Ovary (tissue), 1 donor: ENCODE measurements at regions not wholly inside any gene's neighbourhood (a gene's known extent, or its start where the extent isn't known, plus 50 kb on each side); places are given as distances from the start of the nearest gene placed in this dataset.
"Not testable (repeated sequence)": the region's sequence is repeated elsewhere in the genome, so short reads cannot be mapped to it uniquely, and the experiment has no call there.

ENCODE experiments used
- EP300 ChIP-seq: sonication (generic); formaldehyde crosslinking; IDR thresholded peaks from one replicate; pipeline ENCODE4 v1.6.1; 2017; ENCODE audit warnings: antibody characterized with exemption
- POLR2A ChIP-seq: fragments of 450-650 bp; IDR thresholded peaks from one replicate; pipeline ENCODE4 v1.6.1; 2017; ENCODE audit warnings: antibody characterized with exemption, mild to moderate bottlenecking, moderate library complexity

GRCh38 chr9:61418174-61418573, 228.3 kb downstream of the SPATA31A7 start:
- TF ChIP-seq EP300, POLR2A: not testable (repeated sequence)
